K562 (cell line): ENCODE measurements at regions not wholly inside any gene's neighbourhood (a gene's known extent, or its start where the extent isn't known, plus 50 kb on each side); places are given as distances from the start of the nearest gene placed in this dataset.

ENCODE experiments used
- ATAC-seq: fragments of 200-7000 bp; cut with Tn5 transposase; 3 replicates; pipeline ENCODE4 v1.9.1; 2020; ENCODE audit warnings: moderate library complexity
- BruUV-seq: library from RNA; stranded (reverse); fragments of 400-500 nt; replicated peaks from 2 replicates; lab custom pipeline; 2021; lab: Mats Ljungman, UMichigan
- CTCF ChIA-PET: fragments of 300-600 bp; formaldehyde crosslinking; extraction: SDS; loops from one replicate; lab custom pipeline; 2021; ENCODE audit warnings: low intra/inter-chr PET ratio; lab: Yijun Ruan, JAX
- POLR2A ChIA-PET: fragments of 300-600, 350-650 bp; sonication (Branson Sonifier 250); formaldehyde crosslinking; extraction: SDS; loops from one replicate; lab custom pipeline; 2021; ENCODE audit warnings: antibody characterized with exemption, inconsistent platforms; lab: Yijun Ruan, JAX
- DNase-seq, 4 experiments: peaks; one replicate each; pipeline versions ENCODE4 v3.0.0 to v3.0.0-alpha.2; 2011 to 2018; ENCODE audit warnings: low spot score in 3 of 4, mixed read lengths in 3 of 4; ENCODE audit errors: extremely low read depth in 1 of 4
- FAIRE-seq: peaks from 2 replicates; lab custom pipeline; 2011; peaks lifted over from hg19 to GRCh38; lab: Jason Lieb, UNC
- H2AFZ ChIP-seq: 2 replicates; pipeline ENCODE4 v1.6.0; 2011; ENCODE audit warnings: low read depth, low read length, control low read depth, inconsistent platforms
- H3K27ac ChIP-seq: fragments of 200-600 bp; 3 replicates; pipeline ENCODE4 v1.8.0; 2011; ENCODE audit warnings: low read depth, mild to moderate bottlenecking, control low read depth, inconsistent platforms, low read length, moderate library complexity, mixed read lengths; ENCODE audit errors: extremely low read depth
- H3K27me3 ChIP-seq, 2 experiments: fragments of 300-600 bp in 1 of 2; 2 replicates in 1 of 2; 3 replicates in 1 of 2; pipeline versions ENCODE4 v1.6.0 to v1.8.0; 2011; ENCODE audit warnings: inconsistent platforms in 2 of 2, low read length in 2 of 2, mild to moderate bottlenecking in 1 of 2, mixed read lengths in 1 of 2, moderate library complexity in 1 of 2; ENCODE audit not compliant: control insufficient read depth in 2 of 2, insufficient read depth in 2 of 2
- H3K36me3 ChIP-seq: fragments of 300-600 bp; 3 replicates; pipeline ENCODE4 v1.8.0; 2011; ENCODE audit warnings: mild to moderate bottlenecking, low read length, inconsistent platforms; ENCODE audit not compliant: control insufficient read depth, insufficient read depth
- H3K4me1 ChIP-seq, 2 experiments: fragments of 200-600 bp in 1 of 2; replicated peaks in 1 of 2; 2 replicates in 1 of 2; 3 replicates in 1 of 2; pipeline versions ENCODE4 v1.5.1 to v1.8.0; 2011; ENCODE audit warnings: inconsistent platforms in 2 of 2, low read length in 2 of 2, mild to moderate bottlenecking in 1 of 2, mixed read lengths in 1 of 2, moderate library complexity in 1 of 2; ENCODE audit not compliant: control insufficient read depth in 2 of 2, insufficient read depth in 2 of 2
- H3K4me2 ChIP-seq: 2 replicates; pipeline ENCODE4 v1.6.1; 2011; ENCODE audit warnings: low read length, control low read depth, inconsistent platforms, mixed read lengths; ENCODE audit not compliant: insufficient read depth
- H3K4me3 ChIP-seq: fragments of 200-600 bp; sonication (generic), shearing (Covaris generic); 2 replicates; pipeline ENCODE4 v1.5.1; 2016; ENCODE audit warnings: control low read depth, inconsistent platforms
- H3K79me2 ChIP-seq: fragments of 200-600 bp; 3 replicates; pipeline ENCODE4 v1.8.0; 2011; ENCODE audit warnings: low read length, inconsistent platforms; ENCODE audit not compliant: control insufficient read depth, insufficient read depth
- H3K9ac ChIP-seq, 2 experiments: 2 replicates each; pipeline versions ENCODE4 v1.6.0 to v1.6.1; 2011; ENCODE audit warnings: low read depth in 2 of 2, low read length in 2 of 2, control low read depth in 1 of 2, inconsistent platforms in 1 of 2, mild to moderate bottlenecking in 1 of 2, mixed read lengths in 1 of 2; ENCODE audit not compliant: insufficient read depth in 1 of 2
- H3K9me1 ChIP-seq: one replicate; pipeline ENCODE4 v1.6.0; 2011; ENCODE audit warnings: inconsistent platforms, mild to moderate bottlenecking, low read length, moderate library complexity; ENCODE audit not compliant: control insufficient read depth, insufficient read depth
- H3K9me3 ChIP-seq: replicated peaks from 2 replicates; pipeline ENCODE4 v1.5.1; 2011; ENCODE audit warnings: low read depth, low read length, inconsistent platforms; ENCODE audit not compliant: control insufficient read depth, insufficient read depth
- H4K20me1 ChIP-seq: replicated peaks from 2 replicates; pipeline ENCODE4 v1.6.1; 2011; ENCODE audit warnings: low read length, inconsistent platforms, mixed read lengths; ENCODE audit not compliant: control insufficient read depth, insufficient read depth
- CHD1 ChIP-seq: fragments of 200-600 bp; sonication (generic); IDR thresholded peaks from one replicate; pipeline ENCODE4 v1.6.1; 2012; ENCODE audit warnings: mild to moderate bottlenecking, moderate library complexity, low read length, inconsistent platforms
- COPS2 ChIP-seq: fragments of 450-650 bp; conservative IDR thresholded peaks from 2 replicates; pipeline ENCODE4 v1.6.1; 2016; ENCODE audit warnings: mild to moderate bottlenecking, moderate library complexity
- MECOM ChIP-seq: fragments of 250-450 bp; sonication (Bioruptor Pico); IDR thresholded peaks from 2 replicates; pipeline ENCODE4 v1.8.0; 2022; ENCODE audit warnings: inconsistent platforms
- SIN3B ChIP-seq: fragments of 450-650 bp; IDR thresholded peaks from 2 replicates; pipeline ENCODE4 v1.6.1; 2017; ENCODE audit warnings: low read depth, mild to moderate bottlenecking, moderate library complexity
- ZNF717 ChIP-seq: fragments of 250-450 bp; sonication (Bioruptor Pico); IDR thresholded peaks from 2 replicates; pipeline ENCODE4 v1.5.0; 2021
- ZSCAN32 ChIP-seq: fragments of 450-650 bp; formaldehyde crosslinking; IDR thresholded peaks from 2 replicates; pipeline ENCODE4 v1.4.0; 2020; ENCODE audit warnings: mild to moderate bottlenecking, moderate library complexity
- WGBS: fragments of 100-300 bp; shearing (Covaris generic); methylation state at CpG from one replicate; pipeline ENCODE4 v1.1.6; 2016; ENCODE audit warnings: low coverage, mixed read lengths; ENCODE audit not compliant: insufficient coverage; ENCODE audit errors: missing lambda C conversion rate; 5-methylcytosine and 5-hydroxymethylcytosine counted together
- in situ Hi-C: fragments of 300-500 bp; cut with MboI; formaldehyde crosslinking; loops from 4 replicates; pipeline ENCODE4 v1.15.0; 2018; ENCODE audit warnings: inconsistent platforms, mixed read lengths
- intact Hi-C: fragments of 100-400 bp; cut with micrococcal nuclease; formaldehyde crosslinking; loops from 2 replicates; pipeline ENCODE4 v1.14.2; 2022
- TF ChIP-seq, protein P1 (sequence below): fragments of 150-350 bp; IDR thresholded peaks from 2 replicates; pipeline ENCODE4 v1.6.1; 2014; ENCODE audit warnings: low read depth, mild to moderate bottlenecking, low read length, borderline replicate concordance

DNA sequence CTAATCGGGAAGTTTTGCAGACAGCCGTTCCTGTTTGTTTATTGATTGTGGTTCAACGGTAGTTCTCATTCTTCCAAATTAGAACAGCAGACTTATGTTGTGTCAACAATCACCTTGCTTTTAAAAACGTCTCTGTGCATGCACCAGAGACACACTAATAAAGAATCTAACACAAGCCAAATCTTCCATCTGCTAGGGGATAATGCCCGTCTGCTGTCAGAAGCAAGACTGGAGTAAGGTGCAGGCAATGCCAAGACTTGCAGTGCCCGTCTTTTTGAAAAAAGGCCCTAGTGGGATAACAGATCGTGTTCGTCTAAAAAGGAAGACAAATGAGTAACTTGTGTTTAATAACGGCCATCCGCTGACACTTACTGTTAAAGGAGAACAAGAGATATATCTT is 158.4 kb downstream of the KCNJ2 start:
- DNase-seq (no peak), FAIRE-seq (no peak), ATAC-seq (no peak)
- H3K9me1 ChIP-seq, result no peaks in the 10 kb centered on the region
- no peak overlapping the region for H3K4me3 ChIP-seq
- H3K27me3 ChIP-seq, result no peaks in the 10 kb centered on the region
- no peaks in the 10 kb centered on the region for H3K9me3 ChIP-seq
- no peak overlapping the region for H3K9ac ChIP-seq
- no peaks in the 10 kb centered on the region for H4K20me1 ChIP-seq
- H3K27ac ChIP-seq, result no peak overlapping the region
- CTCF ChIA-PET, result no interaction called here
- intact Hi-C loops (no loop called here), in situ Hi-C loops (no loop called here)
- H3K79me2 ChIP-seq, result no peaks in the 10 kb centered on the region
- H2AFZ ChIP-seq, result no peak overlapping the region
- TF ChIP-seq ZSCAN32 (CRISPR knock-in tag) (no peak), CHD1 (no peak), MECOM (CRISPR knock-in tag) (no peak), COPS2 (no peak), SIN3B (no peak), ZNF717 (no peak)
- TF ChIP-seq, protein P1, sequence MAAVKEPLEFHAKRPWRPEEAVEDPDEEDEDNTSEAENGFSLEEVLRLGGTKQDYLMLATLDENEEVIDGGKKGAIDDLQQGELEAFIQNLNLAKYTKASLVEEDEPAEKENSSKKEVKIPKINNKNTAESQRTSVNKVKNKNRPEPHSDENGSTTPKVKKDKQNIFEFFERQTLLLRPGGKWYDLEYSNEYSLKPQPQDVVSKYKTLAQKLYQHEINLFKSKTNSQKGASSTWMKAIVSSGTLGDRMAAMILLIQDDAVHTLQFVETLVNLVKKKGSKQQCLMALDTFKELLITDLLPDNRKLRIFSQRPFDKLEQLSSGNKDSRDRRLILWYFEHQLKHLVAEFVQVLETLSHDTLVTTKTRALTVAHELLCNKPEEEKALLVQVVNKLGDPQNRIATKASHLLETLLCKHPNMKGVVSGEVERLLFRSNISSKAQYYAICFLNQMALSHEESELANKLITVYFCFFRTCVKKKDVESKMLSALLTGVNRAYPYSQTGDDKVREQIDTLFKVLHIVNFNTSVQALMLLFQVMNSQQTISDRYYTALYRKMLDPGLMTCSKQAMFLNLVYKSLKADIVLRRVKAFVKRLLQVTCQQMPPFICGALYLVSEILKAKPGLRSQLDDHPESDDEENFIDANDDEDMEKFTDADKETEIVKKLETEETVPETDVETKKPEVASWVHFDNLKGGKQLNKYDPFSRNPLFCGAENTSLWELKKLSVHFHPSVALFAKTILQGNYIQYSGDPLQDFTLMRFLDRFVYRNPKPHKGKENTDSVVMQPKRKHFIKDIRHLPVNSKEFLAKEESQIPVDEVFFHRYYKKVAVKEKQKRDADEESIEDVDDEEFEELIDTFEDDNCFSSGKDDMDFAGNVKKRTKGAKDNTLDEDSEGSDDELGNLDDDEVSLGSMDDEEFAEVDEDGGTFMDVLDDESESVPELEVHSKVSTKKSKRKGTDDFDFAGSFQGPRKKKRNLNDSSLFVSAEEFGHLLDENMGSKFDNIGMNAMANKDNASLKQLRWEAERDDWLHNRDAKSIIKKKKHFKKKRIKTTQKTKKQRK, result no peak
- H3K4me1 ChIP-seq, result no peaks in the 10 kb centered on the region
- BruUV-seq, result no TSS peak
- no peak overlapping the region for H3K4me2 ChIP-seq
- H3K36me3 ChIP-seq, result no peaks in the 10 kb centered on the region
- WGBS, result under 1% methylated on average over 10 of the region's 10 CpGs
- POLR2A ChIA-PET, result no interaction called here
